H1 (cell line): ENCODE measurements at regions not wholly inside any gene's neighbourhood (a gene's known extent, or its start where the extent isn't known, plus 50 kb on each side); places are given as distances from the start of the nearest gene placed in this dataset.

Source experiments
- CTCF ChIA-PET: fragments of 300-600 bp; sonication (Branson Sonifier 250); formaldehyde crosslinking; loops from one replicate; lab custom pipeline; 2021; ENCODE audit not compliant: partially characterized antibody; lab: Charles Lee
- POLR2A ChIA-PET: fragments of 300-600 bp; sonication (Branson Sonifier 250); formaldehyde crosslinking; loops from one replicate; lab custom pipeline; 2021; ENCODE audit warnings: inconsistent platforms; ENCODE audit not compliant: partially characterized antibody; lab: Charles Lee
- DNase-seq, 2 experiments: peaks; one replicate each; pipeline versions ENCODE4 v3.0.0 to v3.0.0-alpha.2; 2010 to 2022; ENCODE audit warnings: low spot score in 2 of 2, low read depth in 1 of 2, mixed read lengths in 1 of 2
- FAIRE-seq: peaks from 2 replicates; lab custom pipeline; 2011; peaks lifted over from hg19 to GRCh38; lab: Jason Lieb, UNC
- H2AFZ ChIP-seq: 2 replicates; pipeline ENCODE4 v1.8.1; 2012; ENCODE audit warnings: low read length, inconsistent platforms
- H2AK5ac ChIP-seq: 2 replicates; pipeline ENCODE4 v1.6.1; 2013; ENCODE audit warnings: low read depth, low read length
- H2BK120ac ChIP-seq: replicated peaks from 2 replicates; pipeline ENCODE3; 2013; ENCODE audit warnings: low read depth, low read length, inconsistent platforms
- H2BK12ac ChIP-seq: 2 replicates; pipeline ENCODE4 v1.6.1; 2013; ENCODE audit warnings: low read depth, low read length
- H2BK15ac ChIP-seq: 2 replicates; pipeline ENCODE4 v1.6.1; 2013; ENCODE audit warnings: low read length
- H2BK20ac ChIP-seq: 2 replicates; pipeline ENCODE4 v1.6.1; 2013; ENCODE audit warnings: low read length
- H2BK5ac ChIP-seq: 2 replicates; pipeline ENCODE4 v1.6.1; 2013; ENCODE audit warnings: low read depth, low read length
- H3K14ac ChIP-seq: 2 replicates; pipeline ENCODE4 v1.6.1; 2013; ENCODE audit warnings: inconsistent platforms; ENCODE audit not compliant: insufficient read length
- H3K18ac ChIP-seq: 2 replicates; pipeline ENCODE4 v1.6.1; 2013; ENCODE audit warnings: low read length; ENCODE audit errors: extremely low read depth
- H3K23ac ChIP-seq: 2 replicates; pipeline ENCODE4 v1.6.1; 2013; ENCODE audit warnings: inconsistent platforms; ENCODE audit not compliant: insufficient read length
- H3K23me2 ChIP-seq: 2 replicates; pipeline ENCODE4 v1.6.1; 2013; ENCODE audit warnings: low read depth, low read length
- H3K27ac ChIP-seq: 2 replicates; pipeline ENCODE4 v1.6.1; 2011; ENCODE audit warnings: low read depth, low read length, inconsistent platforms
- H3K27me3 ChIP-seq, 4 experiments: replicated peaks in 1 of 4; 1 replicate in 1 of 4; 2 replicates in 3 of 4; pipeline versions ENCODE4 v1.6.1 to v1.8.1; 2011 to 2013; ENCODE audit warnings: low read length in 3 of 4, mild to moderate bottlenecking in 3 of 4, inconsistent platforms in 2 of 4, mixed read lengths in 2 of 4, moderate library complexity in 1 of 4; ENCODE audit not compliant: control insufficient read depth in 3 of 4, insufficient read depth in 3 of 4; ENCODE audit errors: extremely low read depth in 1 of 4
- H3K36me3 ChIP-seq, 4 experiments: 2 replicates each; pipeline versions ENCODE4 v1.6.1 to v1.8.1; 2011 to 2013; ENCODE audit warnings: mild to moderate bottlenecking in 4 of 4, low read length in 3 of 4, moderate library complexity in 2 of 4, control low read depth in 1 of 4, inconsistent platforms in 1 of 4; ENCODE audit not compliant: insufficient read depth in 4 of 4, control insufficient read depth in 2 of 4
- H3K4ac ChIP-seq: replicated peaks from 2 replicates; pipeline ENCODE3; 2013; ENCODE audit warnings: low read length, low read depth, mixed read lengths, inconsistent platforms; ENCODE audit not compliant: insufficient read length
- H3K4me1 ChIP-seq, 4 experiments: replicated peaks in 1 of 4; 1 replicate in 1 of 4; 2 replicates in 3 of 4; pipeline versions ENCODE4 v1.6.1 to v1.8.1; 2011 to 2013; ENCODE audit warnings: low read length in 3 of 4, inconsistent platforms in 2 of 4, mixed read lengths in 1 of 4; ENCODE audit not compliant: insufficient read depth in 4 of 4, control insufficient read depth in 3 of 4
- H3K4me2 ChIP-seq, 2 experiments: 2 replicates each; pipeline versions ENCODE4 v1.6.1 to v1.8.1; 2011 to 2013; ENCODE audit warnings: low read depth in 2 of 2, low read length in 2 of 2, control low read depth in 1 of 2, inconsistent platforms in 1 of 2, mild to moderate bottlenecking in 1 of 2; ENCODE audit not compliant: insufficient read depth in 1 of 2
- H3K4me3 ChIP-seq, 4 experiments: fragments of 200-600, 300-600 bp in 1 of 4; sonication (generic), shearing (Covaris generic), sonication (Bioruptor Twin) in 1 of 4; 2 replicates each; pipeline versions ENCODE4 v1.5.1 to v1.8.1; 2011 to 2016; ENCODE audit warnings: low read length in 4 of 4, low read depth in 3 of 4, control low read depth in 2 of 4, inconsistent platforms in 2 of 4, mild to moderate bottlenecking in 2 of 4, mixed read lengths in 1 of 4, moderate library complexity in 1 of 4; ENCODE audit not compliant: insufficient read depth in 2 of 4; ENCODE audit errors: extremely low read depth in 1 of 4
- H3K56ac ChIP-seq: replicated peaks from 2 replicates; pipeline ENCODE3; 2013; ENCODE audit warnings: low read depth, mild to moderate bottlenecking, mixed read lengths, low read length, inconsistent platforms; ENCODE audit not compliant: insufficient read length
- H3K79me1 ChIP-seq: 2 replicates; pipeline ENCODE4 v1.6.1; 2013; ENCODE audit warnings: low read depth, low read length, control low read depth
- H3K79me2 ChIP-seq, 2 experiments: 2 replicates each; pipeline versions ENCODE4 v1.6.1 to v1.8.1; 2012 to 2013; ENCODE audit warnings: low read length in 2 of 2, mild to moderate bottlenecking in 2 of 2, inconsistent platforms in 1 of 2; ENCODE audit not compliant: insufficient read depth in 2 of 2, control insufficient read depth in 1 of 2
- H3K9ac ChIP-seq, 4 experiments: replicated peaks in 1 of 4; 1 replicate in 1 of 4; 2 replicates in 3 of 4; pipeline versions ENCODE4 v1.6.1 to v1.8.1; 2011 to 2013; ENCODE audit warnings: low read depth in 3 of 4, low read length in 3 of 4, control low read depth in 2 of 4, mild to moderate bottlenecking in 2 of 4, moderate library complexity in 2 of 4, inconsistent platforms in 1 of 4; ENCODE audit errors: extremely low read depth in 1 of 4
- H3K9me3 ChIP-seq, 2 experiments: 2 replicates each; pipeline versions ENCODE4 v1.6.1 to v1.8.1; 2012 to 2013; ENCODE audit warnings: mild to moderate bottlenecking in 2 of 2, moderate library complexity in 2 of 2, control low read depth in 1 of 2, inconsistent platforms in 1 of 2, low read depth in 1 of 2, low read length in 1 of 2, mixed read lengths in 1 of 2; ENCODE audit not compliant: insufficient read depth in 2 of 2
- H4K20me1 ChIP-seq, 2 experiments: replicated peaks in 1 of 2; 2 replicates each; pipeline versions ENCODE3 to v1.8.1; 2011 to 2013; ENCODE audit warnings: inconsistent platforms in 2 of 2, low read length in 2 of 2, mild to moderate bottlenecking in 1 of 2; ENCODE audit not compliant: insufficient read depth in 2 of 2, control insufficient read depth in 1 of 2
- H4K5ac ChIP-seq: 2 replicates; pipeline ENCODE4 v1.6.1; 2013; ENCODE audit warnings: low read length, low read depth, mixed read lengths, inconsistent platforms; ENCODE audit not compliant: insufficient read length
- H4K8ac ChIP-seq: 2 replicates; pipeline ENCODE4 v1.8.0; 2013; ENCODE audit warnings: mild to moderate bottlenecking, moderate library complexity, low read length, inconsistent platforms; ENCODE audit not compliant: insufficient read depth; ENCODE audit errors: extremely low read depth
- H4K91ac ChIP-seq: replicated peaks from 2 replicates; pipeline ENCODE3; 2013; ENCODE audit warnings: low read length, mixed read lengths, inconsistent platforms; ENCODE audit not compliant: insufficient read length
- EP300 ChIP-seq, 2 experiments: IDR thresholded peaks; 1 replicate in 1 of 2; 2 replicates in 1 of 2; pipeline ENCODE4 v1.6.1; 2011 to 2012; ENCODE audit warnings: low read depth in 2 of 2, low read length in 2 of 2, mild to moderate bottlenecking in 2 of 2, borderline replicate concordance in 1 of 2, inconsistent platforms in 1 of 2, moderate library complexity in 1 of 2
- GABPA ChIP-seq: IDR thresholded peaks from 2 replicates; pipeline ENCODE4 v1.6.1; 2011; ENCODE audit warnings: mild to moderate bottlenecking, low read length, moderate library complexity, borderline replicate concordance; ENCODE audit not compliant: insufficient read depth
- KDM5A ChIP-seq: fragments of 200-600 bp; IDR thresholded peaks from 2 replicates; pipeline ENCODE4 v1.7.1; 2012; ENCODE audit warnings: mild to moderate bottlenecking, low read length, inconsistent platforms, mixed read lengths
- ZNF274 ChIP-seq: IDR thresholded peaks from 2 replicates; pipeline ENCODE4 v1.7.0; 2012; ENCODE audit warnings: low read length, borderline replicate concordance; ENCODE audit errors: extremely low read depth
- WGBS, 2 experiments: shearing (Covaris generic) in 1 of 2; methylation state at CpG; one replicate each; pipeline versions ENCODE4 v1.1.6 to v1.1.7; 2013 to 2015; ENCODE audit warnings: low lambda C conversion rate in 2 of 2, mixed read lengths in 2 of 2, inconsistent platforms in 1 of 2, low coverage in 1 of 2, missing lambda C conversion rate in 1 of 2; ENCODE audit not compliant: insufficient replicate concordance in 2 of 2, insufficient coverage in 1 of 2, insufficient read length in 1 of 2; ENCODE audit errors: extremely low coverage in 1 of 2, missing lambda C conversion rate in 1 of 2; 5-methylcytosine and 5-hydroxymethylcytosine counted together

- DNase-seq (no peak), FAIRE-seq (no peak)
- Histone ChIP-seq H3K4ac (no peak overlapping the region), H3K27me3 (no peaks in the 10 kb centered on the region; a peak in 1 of 7 replicates), H2BK20ac (no peak overlapping the region), H3K56ac (no peak overlapping the region), H4K91ac (no peak overlapping the region), H2AFZ (no peak overlapping the region), H2AK5ac (no peak overlapping the region), H3K23ac (no peak overlapping the region), H2BK5ac (no peak overlapping the region), H2BK120ac (no peak overlapping the region), H3K79me1 (no peaks in the 10 kb centered on the region), H3K18ac (no peak overlapping the region), H3K9ac (no peak overlapping the region), H3K14ac (no peak overlapping the region), H2BK12ac (no peak overlapping the region), H3K36me3 (no peaks in the 10 kb centered on the region), H3K4me3 (no peak overlapping the region), H4K5ac (no peak overlapping the region), H4K8ac (no peak overlapping the region), H3K4me2 (no peak overlapping the region), H3K27ac (no peak overlapping the region), H4K20me1 (no peaks in the 10 kb centered on the region), H3K79me2 (no peaks in the 10 kb centered on the region), H3K9me3 (no peaks in the 10 kb centered on the region), H2BK15ac (no peak overlapping the region), H3K23me2 (no peaks in the 10 kb centered on the region), H3K4me1 (no peaks in the 10 kb centered on the region)
- CTCF ChIA-PET, result no interaction called here
- 60% methylated on average over 2 of the region's 2 CpGs; no CpG with 5 or more reads in 1 of the 2 experiments for WGBS, 2 experiments
- POLR2A ChIA-PET, result no interaction called here
- TF ChIP-seq EP300 (IDR thresholded peaks at IDR 0.05; ENCODE audit: borderline replicate concordance in 1 of 2, low read depth in 2 of 2, low read length in 2 of 2), result no peak
- no peak for TF ChIP-seq ZNF274
- no peak for TF ChIP-seq KDM5A
- no peak for TF ChIP-seq GABPA
These were observed 1707.0 kb downstream of the EFNA5 start for GRCh38 chr5:105963696-105964255.
